NB4 (cell line): ENCODE measurements at regions not wholly inside any gene's neighbourhood (a gene's known extent, or its start where the extent isn't known, plus 50 kb on each side); places are given as distances from the start of the nearest gene placed in this dataset.

Experiments
- DNase-seq: peaks from one replicate; pipeline ENCODE4 v3.0.0; 2010; ENCODE audit warnings: low read depth
- H3K4me3 ChIP-seq: one replicate; pipeline ENCODE4 v1.5.1; 2011; ENCODE audit warnings: mild to moderate bottlenecking, low read depth, low read length, moderate library complexity
- CTCF ChIP-seq: IDR thresholded peaks from one replicate; pipeline ENCODE4 v1.5.1; 2012; ENCODE audit warnings: low read depth, low read length
- MAX ChIP-seq: IDR thresholded peaks from 2 replicates; pipeline ENCODE4 v1.6.1; 2011; ENCODE audit warnings: low read depth, low read length
- MYC ChIP-seq: IDR thresholded peaks from 2 replicates; pipeline ENCODE4 v1.6.1; 2011; ENCODE audit warnings: low read depth, low read length
- POLR2A ChIP-seq: IDR thresholded peaks from 2 replicates; pipeline ENCODE4 v1.6.1; 2011; ENCODE audit warnings: mild to moderate bottlenecking; ENCODE audit not compliant: insufficient read length; ENCODE audit errors: extremely low read depth

GRCh38 chr9:105067895-105068580 lies 140.1 kb upstream of the ABCA1 start:
- DNase-seq = peak; percentile 41
- no peak overlapping the region for H3K4me3 ChIP-seq
- TF ChIP-seq CTCF (no peak), MYC (no peak), POLR2A (no peak), MAX (peak; percentile 46; the same call in 1 of the 2 replicates)

GRCh38 chr9:105069285-105069684 lies 141.3 kb upstream of the ABCA1 start:
- no peak overlapping the region for H3K4me3 ChIP-seq
- TF ChIP-seq MAX (no peak), MYC (no peak), POLR2A (no peak), CTCF (no peak)
- no peak for DNase-seq

GRCh38 chr9:105069696-105070095 lies 141.7 kb upstream of the ABCA1 start:
- DNase-seq = no peak
- no peak overlapping the region for H3K4me3 ChIP-seq
- TF ChIP-seq MYC (no peak), MAX (no peak), CTCF (no peak), POLR2A (no peak)

- H3K4me3 ChIP-seq = no peak overlapping the region
- TF ChIP-seq CTCF (no peak), POLR2A (no peak), MYC (no peak), MAX (no peak)
- no peak for DNase-seq
These were observed 142.2 kb upstream of the ABCA1 start for GRCh38 chr9:105070176-105070575.

GRCh38 chr9:105072476-105072875 lies 144.5 kb upstream of the ABCA1 start:
- TF ChIP-seq CTCF (no peak), POLR2A (no peak), MAX (no peak), MYC (no peak)
- no peak for DNase-seq
- no peak overlapping the region for H3K4me3 ChIP-seq
